ENCODE measurements at regions not wholly inside any gene's neighbourhood (a gene's known extent, or its start where the extent isn't known, plus 50 kb on each side); places are given as distances from the start of the nearest gene placed in this dataset.
"Not testable (repeated sequence)": the region's sequence is repeated elsewhere in the genome, so short reads cannot be mapped to it uniquely, and the experiment has no call there.

- H3K4me1 Mint-ChIP-seq = no peaks in the 10 kb centered on the region
- H3K9me3 Mint-ChIP-seq = no peaks in the 10 kb centered on the region
- DNase-seq = no peak
These were observed 191.1 kb upstream of the RASGRP1 start for GRCh38 chr15:38755718-38756117.

GRCh38 chr15:38756441-38756840 is 191.8 kb upstream of the RASGRP1 start:
- no peaks in the 10 kb centered on the region for H3K4me1 Mint-ChIP-seq
- H3K27ac Mint-ChIP-seq = no peak overlapping the region
- H3K27me3 Mint-ChIP-seq = peaks cover 22% of the 10 kb centered on the region
- no peaks in the 10 kb centered on the region for H3K36me3 Mint-ChIP-seq
- H3K9me3 Mint-ChIP-seq = no peaks in the 10 kb centered on the region
- H3K4me3 Mint-ChIP-seq = no peak overlapping the region
- DNase-seq = no peak

More at GRCh38 chr15:38755718-38756117, 191.1 kb upstream of the RASGRP1 start:
- Mint-ChIP-seq H3K36me3 (no peaks in the 10 kb centered on the region), H3K27ac (no peak overlapping the region), H3K27me3 (peaks cover 22% of the 10 kb centered on the region), H3K4me3 (no peak overlapping the region)

- Mint-ChIP-seq H3K9me3 (no peaks in the 10 kb centered on the region), H3K27me3 (peaks cover 24% of the 10 kb centered on the region), H3K4me3 (no peak overlapping the region), H3K36me3 (no peaks in the 10 kb centered on the region), H3K4me1 (no peaks in the 10 kb centered on the region), H3K27ac (no peak overlapping the region)
- DNase-seq = no peak
These were observed 193.4 kb upstream of the RASGRP1 start for GRCh38 chr15:38758043-38758442.

- no peak overlapping the region for H3K4me3 Mint-ChIP-seq
- H3K4me1 Mint-ChIP-seq = no peaks in the 10 kb centered on the region
- H3K9me3 Mint-ChIP-seq = no peaks in the 10 kb centered on the region
- no peak overlapping the region for H3K27ac Mint-ChIP-seq
- no peak for DNase-seq
- peaks cover 20% of the 10 kb centered on the region for H3K27me3 Mint-ChIP-seq
- H3K36me3 Mint-ChIP-seq = no peaks in the 10 kb centered on the region
These were observed 197.1 kb upstream of the RASGRP1 start for GRCh38 chr15:38761681-38762080.

GRCh38 chr15:38768970-38769369 is 204.4 kb upstream of the RASGRP1 start:
- DNase-seq = no peak

GRCh38 chr15:38769492-38769891 is 204.9 kb upstream of the RASGRP1 start:
- Mint-ChIP-seq H3K9me3 (peaks cover 2% of the 10 kb centered on the region), H3K27ac (no peak overlapping the region), H3K27me3 (peaks cover 4% of the 10 kb centered on the region), H3K4me3 (no peak overlapping the region), H3K4me1 (no peaks in the 10 kb centered on the region), H3K36me3 (no peaks in the 10 kb centered on the region)
- no peak for DNase-seq

More at GRCh38 chr15:38768970-38769369, 204.4 kb upstream of the RASGRP1 start:
- no peak overlapping the region for H3K27ac Mint-ChIP-seq
- H3K4me3 Mint-ChIP-seq = no peak overlapping the region
- no peaks in the 10 kb centered on the region for H3K36me3 Mint-ChIP-seq
- H3K27me3 Mint-ChIP-seq = peaks cover 4% of the 10 kb centered on the region
- no peaks in the 10 kb centered on the region for H3K9me3 Mint-ChIP-seq
- H3K4me1 Mint-ChIP-seq = no peaks in the 10 kb centered on the region

- H3K4me3 Mint-ChIP-seq, H3K4me1 Mint-ChIP-seq, H3K27ac Mint-ChIP-seq, H3K36me3 Mint-ChIP-seq, H3K9me3 Mint-ChIP-seq, DNase-seq: not testable (repeated sequence)
- H3K27me3 Mint-ChIP-seq = peaks cover 14% of the 10 kb centered on the region
These were observed 209.5 kb upstream of the RASGRP1 start for GRCh38 chr15:38774076-38774475.

- DNase-seq = no peak
- H3K36me3 Mint-ChIP-seq = no peaks in the 10 kb centered on the region
- H3K9me3 Mint-ChIP-seq = peaks cover 3% of the 10 kb centered on the region
- H3K27me3 Mint-ChIP-seq = peaks cover 27% of the 10 kb centered on the region
- H3K4me3 Mint-ChIP-seq = no peak overlapping the region
- H3K4me1 Mint-ChIP-seq = no peaks in the 10 kb centered on the region
- H3K27ac Mint-ChIP-seq = no peak overlapping the region
These were observed 216.6 kb upstream of the RASGRP1 start for GRCh38 chr15:38781196-38781595.

- Mint-ChIP-seq H3K27ac (no peak overlapping the region), H3K36me3 (no peaks in the 10 kb centered on the region), H3K4me3 (no peak overlapping the region), H3K27me3 (peaks cover 19% of the 10 kb centered on the region), H3K9me3 (peaks cover 3% of the 10 kb centered on the region), H3K4me1 (no peaks in the 10 kb centered on the region)
- DNase-seq = no peak
These were observed 217.5 kb upstream of the RASGRP1 start for GRCh38 chr15:38782156-38782555.

GRCh38 chr15:38788918-38789317 is 224.3 kb upstream of the RASGRP1 start:
- no peaks in the 10 kb centered on the region for H3K4me1 Mint-ChIP-seq
- peaks cover 3% of the 10 kb centered on the region for H3K9me3 Mint-ChIP-seq
- H3K27ac Mint-ChIP-seq = no peak overlapping the region
- H3K27me3 Mint-ChIP-seq = peaks cover 3% of the 10 kb centered on the region
- H3K4me3 Mint-ChIP-seq = no peak overlapping the region
- no peak for DNase-seq
- H3K36me3 Mint-ChIP-seq = no peaks in the 10 kb centered on the region

- Mint-ChIP-seq H3K4me3 (no peak overlapping the region), H3K36me3 (no peaks in the 10 kb centered on the region), H3K9me3 (peaks cover 3% of the 10 kb centered on the region), H3K27ac (no peak overlapping the region), H3K4me1 (no peaks in the 10 kb centered on the region), H3K27me3 (peaks cover 2% of the 10 kb centered on the region)
- no peak for DNase-seq
These were observed 225.0 kb upstream of the RASGRP1 start for GRCh38 chr15:38789566-38789965.

GRCh38 chr15:38793206-38793810 is 228.7 kb upstream of the RASGRP1 start:
- H3K4me1 Mint-ChIP-seq = no peaks in the 10 kb centered on the region
- H3K9me3 Mint-ChIP-seq = peaks cover under 1% of the 10 kb centered on the region
- H3K36me3 Mint-ChIP-seq = no peaks in the 10 kb centered on the region
- DNase-seq = no peak
- H3K27me3 Mint-ChIP-seq = peaks cover 4% of the 10 kb centered on the region
- H3K4me3 Mint-ChIP-seq = no peak overlapping the region
- no peak overlapping the region for H3K27ac Mint-ChIP-seq

GRCh38 chr15:38795471-38796245 is 231.0 kb upstream of the RASGRP1 start:
- peaks cover 21% of the 10 kb centered on the region for H3K27me3 Mint-ChIP-seq
- DNase-seq = no peak
- no peak overlapping the region for H3K27ac Mint-ChIP-seq
- H3K36me3 Mint-ChIP-seq = no peaks in the 10 kb centered on the region
- no peak overlapping the region for H3K4me3 Mint-ChIP-seq
- H3K9me3 Mint-ChIP-seq = peaks cover 1% of the 10 kb centered on the region
- H3K4me1 Mint-ChIP-seq = no peaks in the 10 kb centered on the region

- Mint-ChIP-seq H3K27me3 (peaks cover 22% of the 10 kb centered on the region), H3K36me3 (no peaks in the 10 kb centered on the region), H3K4me3 (no peak overlapping the region), H3K4me1 (no peaks in the 10 kb centered on the region), H3K27ac (no peak overlapping the region), H3K9me3 (peaks cover 1% of the 10 kb centered on the region)
- DNase-seq = no peak
These were observed 232.0 kb upstream of the RASGRP1 start for GRCh38 chr15:38796589-38796988.

GRCh38 chr15:38797506-38797905 is 232.9 kb upstream of the RASGRP1 start:
- not testable (repeated sequence) for DNase-seq, H3K27ac Mint-ChIP-seq
- H3K27me3 Mint-ChIP-seq = peaks cover 31% of the 10 kb centered on the region

GRCh38 chr15:38799202-38799601 is 234.6 kb upstream of the RASGRP1 start:
- not testable (repeated sequence) for H3K36me3 Mint-ChIP-seq, DNase-seq, H3K4me1 Mint-ChIP-seq, H3K9me3 Mint-ChIP-seq, H3K27ac Mint-ChIP-seq, H3K4me3 Mint-ChIP-seq
- peaks cover 32% of the 10 kb centered on the region for H3K27me3 Mint-ChIP-seq

More at GRCh38 chr15:38797506-38797905, 232.9 kb upstream of the RASGRP1 start:
- H3K4me1 Mint-ChIP-seq, H3K36me3 Mint-ChIP-seq, H3K4me3 Mint-ChIP-seq, H3K9me3 Mint-ChIP-seq: not testable (repeated sequence)
